Gastrocnemius medialis (tissue), 4 donors: ENCODE measurements at regions not wholly inside any gene's neighbourhood (a gene's known extent, or its start where the extent isn't known, plus 50 kb on each side); places are given as distances from the start of the nearest gene placed in this dataset.

Source experiments
- ATAC-seq, 2 donors: fragments of 150-250 bp; one replicate each; pipeline ENCODE4 v1.9.1; 2016
- DNase-seq, 2 donors: peaks; one replicate each; pipeline ENCODE4 v3.0.0-alpha.2; 2019
- H3K27ac ChIP-seq, 4 donors: fragments of 200-600 bp; sonication (generic); 1 replicate in 1 of 4; 2 replicates in 3 of 4; pipeline ENCODE4 v1.5.1; 2016 to 2018; ENCODE audit warnings: mild to moderate bottlenecking in 2 of 4, moderate library complexity in 1 of 4
- H3K27me3 ChIP-seq, 3 donors: fragments of 200-600 bp; sonication (generic) in 2 of 3; 1 replicate in 1 of 3; 2 replicates in 2 of 3; pipeline versions ENCODE4 v1.5.1 to v1.6.0; 2016 to 2019; ENCODE audit warnings: mild to moderate bottlenecking in 1 of 3, moderate library complexity in 1 of 3
- H3K36me3 ChIP-seq, 2 donors: fragments of 200-600 bp; sonication (generic) in 1 of 2; one replicate each; pipeline ENCODE4 v1.5.1; 2017 to 2018
- H3K4me1 ChIP-seq, 2 donors: fragments of 200-600 bp; sonication (generic) in 1 of 2; one replicate each; pipeline ENCODE4 v1.5.1; 2016 to 2017; ENCODE audit warnings: mild to moderate bottlenecking in 2 of 2
- H3K4me3 ChIP-seq, 4 donors: fragments of 200-600 bp; sonication (generic) in 3 of 4; 1 replicate in 1 of 4; 2 replicates in 3 of 4; pipeline ENCODE4 v1.5.1; 2016 to 2019; ENCODE audit warnings: mild to moderate bottlenecking in 2 of 4
- H3K9me3 ChIP-seq, 3 donors: fragments of 200-600 bp; sonication (generic) in 2 of 3; 1 replicate in 1 of 3; 2 replicates in 2 of 3; pipeline ENCODE4 v1.5.1; 2016 to 2019
- CTCF ChIP-seq, 5 experiments: fragments of 450-650 bp in 3 of 5; fragments of 200-600 bp in 2 of 5; sonication (generic) in 2 of 5; IDR thresholded peaks in 4 of 5; conservative IDR thresholded peaks in 1 of 5; 1 replicate in 4 of 5; 2 replicates in 1 of 5; pipeline ENCODE4 v1.5.1; 2016 to 2019; ENCODE audit warnings: antibody characterized with exemption in 5 of 5, mild to moderate bottlenecking in 3 of 5, moderate library complexity in 3 of 5
- POLR2A ChIP-seq, 2 donors: fragments of 450-650 bp; IDR thresholded peaks; one replicate each; pipeline ENCODE4 v1.6.1; 2017; ENCODE audit warnings: antibody characterized with exemption in 2 of 2, mild to moderate bottlenecking in 2 of 2, moderate library complexity in 2 of 2
- in situ Hi-C, 4 donors: fragments of 200-750 bp; cut with MboI; loops; one replicate each; pipeline versions ENCODE4 v1.15.0 to v1.8.0; 2017; ENCODE audit warnings: low sequenced_read_pairs in 4 of 4
- intact Hi-C: fragments of 100-400 bp; cut with DNase I; formaldehyde crosslinking; loops from one replicate; pipeline ENCODE4 v1.15.1; 2023; ENCODE audit warnings: low total_unique reads

GRCh38 chr4:81652069-81652478 is 180.4 kb upstream of the RASGEF1B start:
- no peak for ATAC-seq

GRCh38 chr4:81651243-81651899 is 179.7 kb upstream of the RASGEF1B start:
- Histone ChIP-seq H3K4me3 (no peak overlapping the region), H3K36me3 (no peaks in the 10 kb centered on the region), H3K9me3 (no peaks in the 10 kb centered on the region), H3K27ac (no peak overlapping the region), H3K4me1 (no peaks in the 10 kb centered on the region), H3K27me3 (no peaks in the 10 kb centered on the region)
- TF ChIP-seq CTCF (IDR thresholded peaks at IDR 0.05 in 4 of 5, conservative IDR thresholded peaks at IDR 0.05 in 1 of 5), result no peak
- TF ChIP-seq POLR2A (IDR thresholded peaks at IDR 0.05), result no peak
- ATAC-seq, result no peak
- in situ Hi-C loops, result no loop called here
- DNase-seq, result no peak
- intact Hi-C loops, result no loop called here

More at GRCh38 chr4:81652069-81652478, 180.4 kb upstream of the RASGEF1B start:
- Histone ChIP-seq H3K9me3 (no peaks in the 10 kb centered on the region), H3K27ac (no peak overlapping the region), H3K4me3 (no peak overlapping the region), H3K27me3 (no peaks in the 10 kb centered on the region), H3K36me3 (no peaks in the 10 kb centered on the region), H3K4me1 (no peaks in the 10 kb centered on the region)
- in situ Hi-C loops, result no loop called here
- intact Hi-C loops, result no loop called here
- TF ChIP-seq CTCF (IDR thresholded peaks at IDR 0.05 in 4 of 5, conservative IDR thresholded peaks at IDR 0.05 in 1 of 5) (no peak), POLR2A (IDR thresholded peaks at IDR 0.05) (no peak)
- no peak for DNase-seq

GRCh38 chr4:81650606-81651242 is 179.0 kb upstream of the RASGEF1B start:
- ATAC-seq (no peak), DNase-seq (no peak)
- in situ Hi-C loops, result no loop called here
- H3K4me1 ChIP-seq, result no peaks in the 10 kb centered on the region
- no peak overlapping the region for H3K4me3 ChIP-seq
- H3K36me3 ChIP-seq, result no peaks in the 10 kb centered on the region
- H3K9me3 ChIP-seq, result no peaks in the 10 kb centered on the region
- H3K27me3 ChIP-seq, result no peaks in the 10 kb centered on the region
- intact Hi-C loops, result no loop called here
- H3K27ac ChIP-seq, result no peak overlapping the region
- no peak for TF ChIP-seq CTCF (IDR thresholded peaks at IDR 0.05 in 4 of 5, conservative IDR thresholded peaks at IDR 0.05 in 1 of 5)
- TF ChIP-seq POLR2A (IDR thresholded peaks at IDR 0.05), result no peak

GRCh38 chr4:81648576-81649275 is 177.0 kb upstream of the RASGEF1B start:
- in situ Hi-C loops (no loop called here), intact Hi-C loops (no loop called here)
- Histone ChIP-seq H3K9me3 (no peaks in the 10 kb centered on the region), H3K36me3 (no peaks in the 10 kb centered on the region), H3K4me3 (no peak overlapping the region), H3K4me1 (no peaks in the 10 kb centered on the region), H3K27ac (no peak overlapping the region), H3K27me3 (no peaks in the 10 kb centered on the region)
- DNase-seq (no peak), ATAC-seq (no peak)
- TF ChIP-seq POLR2A (IDR thresholded peaks at IDR 0.05), result no peak
- TF ChIP-seq CTCF (IDR thresholded peaks at IDR 0.05 in 4 of 5, conservative IDR thresholded peaks at IDR 0.05 in 1 of 5), result no peak
